HEK293T (cell line): ENCODE measurements at regions not wholly inside any gene's neighbourhood (a gene's known extent, or its start where the extent isn't known, plus 50 kb on each side); places are given as distances from the start of the nearest gene placed in this dataset.

ENCODE experiments used
- CTCF ChIA-PET: fragments of 350-600 bp; formaldehyde crosslinking; extraction: SDS; loops from one replicate; lab custom pipeline; 2021; ENCODE audit warnings: antibody characterized with exemption, inconsistent platforms; lab: Yijun Ruan, JAX
- POLR2A ChIA-PET: fragments of 350-600 bp; formaldehyde crosslinking; extraction: SDS; loops from one replicate; lab custom pipeline; 2020; ENCODE audit warnings: antibody characterized with exemption, inconsistent platforms; lab: Yijun Ruan, JAX
- DNase-seq: peaks from one replicate; pipeline ENCODE4 v3.0.0; 2012; ENCODE audit warnings: mixed read lengths; ENCODE audit errors: extremely low spot score
- ARNT ChIP-seq: fragments of 450-650 bp; IDR thresholded peaks from 2 replicates; pipeline ENCODE4 v1.6.1; 2017; ENCODE audit warnings: mild to moderate bottlenecking
- BHLHE40 ChIP-seq: fragments of 450-650 bp; IDR thresholded peaks from 2 replicates; pipeline ENCODE4 v1.6.1; 2016; ENCODE audit warnings: mild to moderate bottlenecking, moderate library complexity, borderline replicate concordance
- CTBP1 ChIP-seq: fragments of 450-650 bp; IDR thresholded peaks from 2 replicates; pipeline ENCODE4 v1.6.1; 2016; ENCODE audit warnings: borderline replicate concordance
- ELF4 ChIP-seq: fragments of 450-650 bp; IDR thresholded peaks from 2 replicates; pipeline ENCODE4 v1.6.1; 2017; ENCODE audit warnings: antibody characterized with exemption
- FOXA1 ChIP-seq: fragments of 450-650 bp; IDR thresholded peaks from 2 replicates; pipeline ENCODE4 v1.6.1; 2016; ENCODE audit warnings: mild to moderate bottlenecking
- FOXK2 ChIP-seq: fragments of 450-650 bp; IDR thresholded peaks from 2 replicates; pipeline ENCODE4 v1.6.1; 2016; ENCODE audit warnings: mild to moderate bottlenecking
- FOXM1 ChIP-seq: fragments of 450-650 bp; IDR thresholded peaks from 2 replicates; pipeline ENCODE4 v1.6.1; 2017; ENCODE audit warnings: mild to moderate bottlenecking, borderline replicate concordance
- HDGF ChIP-seq: fragments of 450-650 bp; IDR thresholded peaks from 2 replicates; pipeline ENCODE4 v1.6.1; 2017; ENCODE audit warnings: antibody characterized with exemption, borderline replicate concordance
- L3MBTL2 ChIP-seq: fragments of 450-650 bp; conservative IDR thresholded peaks from 2 replicates; pipeline ENCODE4 v1.6.1; 2016; ENCODE audit warnings: mild to moderate bottlenecking
- LEF1 ChIP-seq: fragments of 450-650 bp; IDR thresholded peaks from 2 replicates; pipeline ENCODE4 v1.6.1; 2017; ENCODE audit warnings: mild to moderate bottlenecking, borderline replicate concordance
- NFRKB ChIP-seq: fragments of 450-650 bp; IDR thresholded peaks from 2 replicates; pipeline ENCODE4 v1.6.1; 2016; ENCODE audit warnings: mild to moderate bottlenecking, moderate library complexity
- SP1 ChIP-seq: fragments of 450-650 bp; IDR thresholded peaks from 2 replicates; pipeline ENCODE4 v1.6.1; 2017
- SUZ12 ChIP-seq: fragments of 450-650 bp; IDR thresholded peaks from 2 replicates; pipeline ENCODE4 v1.6.1; 2016; ENCODE audit warnings: mild to moderate bottlenecking
- TARDBP ChIP-seq: fragments of 450-650 bp; IDR thresholded peaks from 2 replicates; pipeline ENCODE4 v1.6.1; 2016
- ZNF384 ChIP-seq: fragments of 450-650 bp; IDR thresholded peaks from 2 replicates; pipeline ENCODE4 v1.6.1; 2016
- TF ChIP-seq, protein P1 (sequence below): fragments of 450-650 bp; IDR thresholded peaks from 2 replicates; pipeline ENCODE4 v1.6.1; 2016

GRCh38 chr20:50355590-50356524 lies 154.3 kb upstream of the PTPN1 start:
- TF ChIP-seq ELF4 = no peak
- TF ChIP-seq CTBP1 = no peak
- TF ChIP-seq ZNF384 = no peak
- no peak for TF ChIP-seq FOXK2
- no peak for TF ChIP-seq SUZ12
- no peak for TF ChIP-seq FOXM1
- no peak for TF ChIP-seq LEF1
- TF ChIP-seq NFRKB = no peak
- TF ChIP-seq BHLHE40 = no peak
- TF ChIP-seq SP1 = no peak
- no peak for TF ChIP-seq ARNT
- TF ChIP-seq HDGF = no peak
- TF ChIP-seq, protein P1, sequence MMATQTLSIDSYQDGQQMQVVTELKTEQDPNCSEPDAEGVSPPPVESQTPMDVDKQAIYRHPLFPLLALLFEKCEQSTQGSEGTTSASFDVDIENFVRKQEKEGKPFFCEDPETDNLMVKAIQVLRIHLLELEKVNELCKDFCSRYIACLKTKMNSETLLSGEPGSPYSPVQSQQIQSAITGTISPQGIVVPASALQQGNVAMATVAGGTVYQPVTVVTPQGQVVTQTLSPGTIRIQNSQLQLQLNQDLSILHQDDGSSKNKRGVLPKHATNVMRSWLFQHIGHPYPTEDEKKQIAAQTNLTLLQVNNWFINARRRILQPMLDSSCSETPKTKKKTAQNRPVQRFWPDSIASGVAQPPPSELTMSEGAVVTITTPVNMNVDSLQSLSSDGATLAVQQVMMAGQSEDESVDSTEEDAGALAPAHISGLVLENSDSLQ = no peak
- TF ChIP-seq FOXA1 = no peak
- no peak for TF ChIP-seq L3MBTL2
- no peak for TF ChIP-seq TARDBP
- POLR2A ChIA-PET = interaction anchor here (1.1 kb wide), 2 partner anchors 13 to 165 kb away, joined by 3 read pairs; partner anchors contain the start of gene CEBPB
- no peak for DNase-seq
- CTCF ChIA-PET = no interaction called here

DNA sequence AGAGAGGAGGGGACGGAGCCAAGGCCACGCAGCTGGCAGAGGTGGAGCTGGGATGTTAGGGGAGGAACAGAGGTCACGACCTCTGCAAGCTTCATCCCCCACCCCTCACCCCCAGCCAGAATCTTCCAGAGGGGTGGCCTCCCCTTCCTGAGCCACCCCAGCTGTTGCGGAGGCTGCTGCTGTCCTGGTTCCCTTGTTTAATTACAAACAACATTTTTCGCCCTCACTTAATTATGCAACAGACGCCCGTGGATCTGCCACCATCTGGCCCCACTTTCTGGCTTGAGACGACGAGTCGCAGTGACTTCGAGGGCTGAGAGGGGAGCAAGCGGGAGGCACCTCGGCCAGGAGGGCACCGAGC lies 153.7 kb upstream of the PTPN1 start:
- CTCF ChIA-PET = no interaction called here
- POLR2A ChIA-PET = no interaction called here
- DNase-seq = no peak
- TF ChIP-seq NFRKB (no peak), FOXM1 (no peak), FOXA1 (no peak), FOXK2 (no peak), L3MBTL2 (no peak), LEF1 (no peak), HDGF (no peak), ZNF384 (no peak), SUZ12 (no peak), SP1 (no peak), BHLHE40 (no peak), TARDBP (no peak)
- TF ChIP-seq, protein P1 = no peak

DNA sequence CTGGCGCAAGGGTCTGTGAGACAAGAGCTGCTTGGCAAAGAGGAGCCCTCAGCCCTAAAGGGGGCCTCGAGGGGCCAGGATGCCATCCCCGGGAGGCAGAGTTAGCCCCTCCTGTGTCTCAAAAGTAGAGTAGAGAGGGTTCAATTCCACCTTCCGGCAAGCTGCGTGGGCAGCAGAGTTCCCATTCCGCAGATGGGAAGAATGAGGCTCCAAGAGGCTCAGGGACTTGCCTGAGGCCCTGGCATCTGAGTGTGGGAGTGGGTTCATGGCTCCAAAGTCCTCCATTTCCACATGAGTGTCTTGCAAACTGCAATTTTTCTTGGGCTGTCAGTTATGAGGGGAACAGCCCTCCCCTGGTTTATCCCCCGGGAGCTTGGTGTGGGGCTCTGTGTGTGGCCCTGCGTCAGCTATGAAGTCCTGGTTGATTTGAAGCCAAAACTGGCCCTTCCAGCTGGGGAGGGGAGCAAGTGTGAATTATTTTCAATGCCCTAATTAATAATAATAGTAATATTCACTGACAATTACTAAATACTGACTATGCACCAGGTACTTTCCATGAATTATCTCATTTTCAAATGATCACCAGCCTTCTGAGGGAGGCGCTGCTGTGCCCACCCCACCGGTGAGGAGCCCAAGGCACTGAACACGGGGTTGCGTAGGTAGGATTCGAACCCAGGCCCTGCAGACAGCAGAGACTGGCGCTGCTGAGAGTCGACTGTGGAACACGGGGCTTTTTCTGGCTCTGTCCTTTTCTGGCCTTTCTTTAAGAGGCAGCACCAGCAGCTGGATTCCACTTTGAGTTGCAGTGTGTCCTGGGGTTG lies 153.0 kb upstream of the PTPN1 start:
- DNase-seq = no peak
- ChIA-PET POLR2A (no interaction called here), CTCF (no interaction called here)
- TF ChIP-seq ZNF384 (no peak), SUZ12 (no peak), TARDBP (no peak), L3MBTL2 (no peak)

DNA sequence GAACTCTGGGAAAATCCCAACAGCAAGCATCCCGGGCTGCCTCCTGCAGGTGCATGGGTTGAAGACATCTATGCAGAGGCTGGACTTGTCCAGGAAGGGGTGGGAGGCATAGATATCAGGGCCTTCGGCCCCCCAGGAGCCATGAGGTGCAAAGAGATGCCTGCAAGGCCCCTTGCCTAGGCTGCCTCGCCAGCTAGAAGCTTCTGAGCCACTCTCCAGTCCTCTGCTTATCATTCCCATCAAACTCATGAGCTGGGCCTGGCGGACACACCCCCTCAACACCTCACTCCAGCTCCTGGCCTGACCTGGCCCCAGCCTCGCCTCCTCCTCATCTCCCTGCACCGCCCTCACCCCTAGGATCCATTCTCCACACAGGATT lies 152.4 kb upstream of the PTPN1 start:
- no peak for DNase-seq
- TF ChIP-seq, protein P1 = no peak
- TF ChIP-seq ZNF384 = no peak
- no peak for TF ChIP-seq CTBP1
- CTCF ChIA-PET = no interaction called here
- POLR2A ChIA-PET = no interaction called here

DNA sequence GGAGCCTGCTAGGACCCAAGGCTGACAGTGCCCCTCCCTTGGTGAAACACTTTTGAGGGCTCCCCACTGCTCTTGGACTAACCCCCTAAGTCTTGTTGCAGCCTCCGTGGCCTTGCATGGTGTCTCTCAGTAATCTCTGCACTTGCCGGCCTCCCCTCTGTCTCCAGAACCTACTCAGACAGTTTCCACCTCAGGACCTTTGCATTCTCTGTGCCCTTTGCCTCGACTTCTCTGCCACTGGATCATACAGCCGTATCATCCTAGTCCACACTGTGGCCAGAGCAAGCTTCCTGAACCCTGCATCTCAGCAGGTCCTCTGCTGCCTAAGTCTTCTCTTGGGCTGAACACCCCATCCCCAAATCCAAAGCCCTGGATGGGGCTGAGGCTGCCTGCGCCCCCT lies 152.0 kb upstream of the PTPN1 start:
- ChIA-PET CTCF (no interaction called here), POLR2A (no interaction called here)
- TF ChIP-seq ZNF384 (no peak), FOXM1 (no peak), TARDBP (no peak), SP1 (no peak), HDGF (no peak), SUZ12 (no peak), FOXK2 (no peak), CTBP1 (no peak), NFRKB (no peak), L3MBTL2 (no peak)
- TF ChIP-seq, protein P1 = no peak
- DNase-seq = no peak

DNA sequence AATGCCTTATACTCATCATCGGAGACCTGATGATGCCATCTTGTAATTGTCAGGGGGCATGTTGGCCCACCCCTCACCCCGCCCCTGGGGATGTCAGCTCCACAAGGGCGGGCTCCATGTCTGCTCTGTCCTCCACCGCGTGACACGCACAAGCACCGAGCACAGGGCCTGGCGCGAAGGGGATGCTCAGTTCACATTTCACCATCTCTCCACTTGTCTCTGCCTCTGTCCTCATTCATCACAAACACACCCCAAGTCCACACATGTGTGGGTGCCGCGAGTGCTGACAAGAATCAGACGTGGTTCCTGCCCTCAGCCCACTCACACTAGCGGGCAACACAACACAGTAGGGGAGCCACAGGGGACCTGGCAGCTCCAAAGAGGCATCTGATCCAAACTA lies 151.2 kb upstream of the PTPN1 start:
- TF ChIP-seq ELF4 (no peak), ZNF384 (no peak), NFRKB (no peak), LEF1 (no peak), FOXA1 (no peak), SUZ12 (no peak), FOXK2 (no peak), FOXM1 (no peak), ARNT (no peak), TARDBP (no peak), BHLHE40 (no peak), SP1 (no peak), HDGF (no peak), L3MBTL2 (no peak), CTBP1 (no peak)
- TF ChIP-seq, protein P1 = no peak
- ChIA-PET POLR2A (no interaction called here), CTCF (no interaction called here)
- no peak for DNase-seq
